Brain microvascular endothelial cell (primary cell): ENCODE measurements at regions not wholly inside any gene's neighbourhood (a gene's known extent, or its start where the extent isn't known, plus 50 kb on each side); places are given as distances from the start of the nearest gene placed in this dataset.

Source experiments
- DNase-seq: peaks from one replicate; pipeline ENCODE4 v3.0.0-alpha.2; 2020
- H3K27ac ChIP-seq: fragments of 250-450 bp; sonication (Bioruptor Pico); 2 replicates; pipeline ENCODE4 v1.5.1; 2020; ENCODE audit warnings: mild to moderate bottlenecking, moderate library complexity
- H3K27me3 ChIP-seq: fragments of 250-450 bp; sonication (Bioruptor Pico); replicated peaks from 2 replicates; pipeline ENCODE4 v1.5.1; 2020; ENCODE audit warnings: mild to moderate bottlenecking
- H3K36me3 ChIP-seq: fragments of 250-450 bp; sonication (Bioruptor Pico); replicated peaks from 2 replicates; pipeline ENCODE4 v1.5.1; 2020; ENCODE audit warnings: mild to moderate bottlenecking
- H3K4me3 ChIP-seq: 2 replicates; pipeline ENCODE4 v1.5.1; 2011; ENCODE audit warnings: low read depth, mild to moderate bottlenecking, control low read depth, low read length, moderate library complexity
- CTCF ChIP-seq: IDR thresholded peaks from 2 replicates; pipeline ENCODE4 v1.5.1; 2011; ENCODE audit warnings: low read depth, mild to moderate bottlenecking, moderate library complexity, low read length, control low read depth, inconsistent platforms; ENCODE audit errors: missing control alignments
- in situ Hi-C: cut with HindIII; loops from 2 replicates; pipeline ENCODE4 v1.10.0; 2017; ENCODE audit warnings: low sequenced_read_pairs, low pct_ligation_motif_present

GRCh38 chr2:136651456-136652010, 113.8 kb upstream of the THSD7B start:
- DNase-seq: no peak
- no peak overlapping the region for H3K27ac ChIP-seq
- H3K4me3 ChIP-seq: no peak overlapping the region
- in situ Hi-C loops: no loop called here
- no peak for TF ChIP-seq CTCF
- H3K27me3 ChIP-seq: no peaks in the 10 kb centered on the region
- no peaks in the 10 kb centered on the region for H3K36me3 ChIP-seq

- no peak for TF ChIP-seq CTCF
- in situ Hi-C loops: no loop called here
- no peak overlapping the region for H3K4me3 ChIP-seq
- no peaks in the 10 kb centered on the region for H3K27me3 ChIP-seq
- no peaks in the 10 kb centered on the region for H3K36me3 ChIP-seq
- DNase-seq: no peak
- H3K27ac ChIP-seq: no peak overlapping the region
Measured at GRCh38 chr2:136647039-136647438, 118.3 kb upstream of the THSD7B start.

DNA sequence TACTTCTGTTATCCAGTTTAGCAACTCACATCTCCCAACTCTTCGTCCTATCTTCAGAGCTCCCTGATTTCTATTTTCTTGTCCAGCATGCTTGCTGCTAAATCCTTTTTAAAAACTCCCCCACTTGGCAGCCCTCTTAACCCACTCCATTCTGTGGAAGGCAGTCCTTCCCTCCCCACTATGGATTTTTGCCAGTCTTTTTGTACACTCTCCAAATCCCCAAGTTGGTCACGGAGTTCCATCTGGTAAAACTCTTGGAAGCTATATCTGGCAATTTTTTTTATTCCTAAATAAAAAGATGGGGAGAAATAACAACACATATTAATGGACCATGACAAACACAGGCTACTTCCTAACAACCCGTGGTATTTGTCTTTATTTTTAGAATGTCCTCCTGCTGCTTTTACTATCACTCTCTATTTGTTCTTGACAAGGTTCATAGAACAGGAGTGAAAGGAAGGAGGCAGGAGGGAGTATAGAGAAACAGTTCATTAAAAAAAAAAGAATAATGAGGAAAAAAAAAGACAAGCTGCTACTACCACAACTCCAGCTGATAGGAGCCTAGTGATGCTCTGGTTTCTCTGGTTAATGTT, 120.0 kb upstream of the THSD7B start:
- no peak for TF ChIP-seq CTCF
- no peak for DNase-seq
- Histone ChIP-seq H3K27ac (no peak overlapping the region), H3K27me3 (no peaks in the 10 kb centered on the region), H3K36me3 (no peaks in the 10 kb centered on the region), H3K4me3 (no peak overlapping the region)
- in situ Hi-C loops: no loop called here

DNA sequence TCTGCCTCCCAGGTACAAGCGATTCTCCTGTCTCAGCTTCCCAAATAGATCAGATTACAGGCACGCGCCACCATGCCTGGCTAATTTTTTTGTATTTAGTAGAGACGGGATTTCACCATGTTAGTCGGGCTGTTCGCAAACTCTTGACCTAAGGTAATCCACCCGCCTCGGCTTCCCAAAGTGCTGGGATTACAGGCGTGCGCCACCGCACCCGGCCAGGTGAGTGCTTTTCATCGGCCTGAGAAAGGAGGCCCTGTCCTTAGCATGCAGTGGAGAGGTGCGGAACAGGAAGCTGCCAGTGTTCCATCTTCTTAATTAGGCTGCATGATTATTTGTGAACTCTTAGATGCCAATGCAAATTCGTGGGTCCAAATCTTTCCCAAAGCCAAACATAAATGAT, 125.7 kb upstream of the THSD7B start:
- Histone ChIP-seq H3K36me3 (no peaks in the 10 kb centered on the region), H3K4me3 (no peak overlapping the region), H3K27ac (no peak overlapping the region), H3K27me3 (no peaks in the 10 kb centered on the region)
- DNase-seq: no peak
- in situ Hi-C loops: no loop called here
- no peak for TF ChIP-seq CTCF

GRCh38 chr2:136638193-136638592, 127.2 kb upstream of the THSD7B start:
- Histone ChIP-seq H3K36me3 (no peaks in the 10 kb centered on the region), H3K4me3 (no peak overlapping the region), H3K27me3 (no peaks in the 10 kb centered on the region), H3K27ac (no peak overlapping the region)
- TF ChIP-seq CTCF: no peak
- no peak for DNase-seq
- in situ Hi-C loops: no loop called here

- H3K36me3 ChIP-seq: no peaks in the 10 kb centered on the region
- no peak for TF ChIP-seq CTCF
- no peak for DNase-seq
- H3K27me3 ChIP-seq: no peaks in the 10 kb centered on the region
- H3K27ac ChIP-seq: no peak overlapping the region
- no peak overlapping the region for H3K4me3 ChIP-seq
- in situ Hi-C loops: no loop called here
Measured at GRCh38 chr2:136637402-136637801, 127.9 kb upstream of the THSD7B start.
